NCI-H146 (cell line): ENCODE measurements at regions not wholly inside any gene's neighbourhood (a gene's known extent, or its start where the extent isn't known, plus 50 kb on each side); places are given as distances from the start of the nearest gene placed in this dataset.

Experiments used
- DNase-seq: peaks from one replicate; lab custom pipeline; 2025; lab: John Stamatoyannopoulos, UW

DNA sequence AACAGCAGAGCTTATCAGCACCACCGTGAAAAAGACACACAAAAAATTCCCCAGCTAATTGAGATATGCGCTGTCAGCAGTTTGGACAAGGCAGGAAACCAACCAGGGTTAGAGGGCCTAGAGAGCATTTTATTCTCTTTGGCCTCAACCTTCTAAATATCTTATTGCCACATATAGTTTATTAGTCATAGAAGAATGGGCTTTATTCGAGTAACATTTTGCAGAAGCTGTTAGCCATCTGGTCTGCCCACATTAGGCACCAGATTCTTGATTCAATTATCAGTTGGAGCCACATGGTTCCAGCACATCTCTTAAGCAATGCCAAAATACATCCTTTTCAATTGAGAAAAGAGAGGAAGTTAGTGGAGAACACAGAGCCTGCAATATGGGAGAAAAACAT lies 109.9 kb upstream of the CXADR start:
- DNase-seq = no peak

DNA sequence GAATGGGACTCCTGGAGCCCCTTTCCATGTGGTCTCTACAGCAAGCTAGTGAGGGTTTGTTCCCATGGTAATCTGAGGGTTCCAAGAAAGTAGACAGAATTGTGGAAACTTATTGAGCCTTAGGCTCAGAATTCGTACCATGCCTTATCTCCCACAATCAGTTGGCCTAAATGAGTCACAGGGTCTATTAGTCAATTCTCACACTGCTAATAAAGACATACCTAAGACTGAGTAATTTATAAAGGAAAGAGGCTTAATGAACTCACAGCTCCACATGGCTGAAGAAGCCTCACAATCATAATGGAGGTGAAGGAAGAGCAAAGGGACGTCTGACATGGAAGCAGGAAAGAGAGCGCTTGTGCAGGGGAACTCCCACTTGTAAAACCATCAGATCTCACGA lies 106.6 kb upstream of the CXADR start:
- no peak for DNase-seq

GRCh38 chr21:17414766-17415165 lies 98.1 kb upstream of the CXADR start:
- DNase-seq = no peak

- no peak for DNase-seq
Observed at GRCh38 chr21:17416139-17416538, 96.7 kb upstream of the CXADR start.

GRCh38 chr21:17422931-17423330 lies 89.9 kb upstream of the CXADR start:
- no peak for DNase-seq

DNA sequence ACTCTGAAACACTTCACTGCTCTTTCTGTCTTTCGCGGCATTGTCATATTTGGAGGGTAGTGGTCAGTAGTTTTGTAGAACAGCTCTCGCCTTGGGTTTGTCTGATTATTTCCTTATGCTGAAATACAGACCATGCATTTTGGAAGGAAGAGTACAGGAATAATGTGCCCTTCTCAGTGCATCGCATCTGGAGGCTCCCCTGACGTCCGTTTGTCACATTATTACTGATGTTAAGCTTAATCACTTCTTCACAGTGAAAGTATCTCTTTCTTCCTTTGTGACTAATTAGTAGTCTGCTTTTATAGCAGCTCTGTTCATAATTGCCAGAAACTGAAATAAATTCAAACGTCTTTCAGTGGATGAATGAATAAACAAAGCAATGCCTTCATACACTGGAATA lies 85.7 kb upstream of the CXADR start:
- DNase-seq = no peak

DNA sequence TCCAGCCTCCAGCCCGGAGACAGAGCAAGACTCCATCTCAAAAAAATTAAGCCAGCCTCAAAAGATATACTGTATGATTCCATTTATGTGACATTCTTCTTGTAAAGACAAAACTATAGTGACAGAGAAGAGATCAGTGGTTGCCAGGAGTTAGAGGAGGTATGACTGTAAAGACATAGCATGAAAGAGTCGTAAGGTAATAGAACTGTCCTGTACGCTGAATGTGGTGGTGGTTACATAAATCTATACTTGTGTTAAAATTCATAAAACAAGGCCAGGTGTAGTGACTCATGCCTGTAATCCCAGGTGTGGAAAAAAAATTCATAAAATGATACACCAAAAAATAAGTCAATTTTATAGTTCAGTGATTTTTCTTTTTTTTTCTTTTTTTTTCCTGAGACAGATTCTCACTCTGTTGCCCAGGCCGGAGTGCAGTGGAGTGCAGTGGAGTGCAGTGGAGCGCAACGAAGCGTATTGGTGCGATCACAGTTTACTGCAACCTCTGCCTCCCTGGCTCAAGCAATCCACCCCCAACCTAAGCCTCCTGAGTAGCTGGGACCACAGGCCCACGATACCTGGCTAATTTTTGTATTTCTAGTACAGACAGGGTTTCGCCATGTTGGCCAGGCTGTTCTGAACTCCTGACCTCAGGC lies 84.9 kb upstream of the CXADR start:
- no peak for DNase-seq

GRCh38 chr21:17428484-17428869 lies 84.4 kb upstream of the CXADR start:
- DNase-seq = no peak

DNA sequence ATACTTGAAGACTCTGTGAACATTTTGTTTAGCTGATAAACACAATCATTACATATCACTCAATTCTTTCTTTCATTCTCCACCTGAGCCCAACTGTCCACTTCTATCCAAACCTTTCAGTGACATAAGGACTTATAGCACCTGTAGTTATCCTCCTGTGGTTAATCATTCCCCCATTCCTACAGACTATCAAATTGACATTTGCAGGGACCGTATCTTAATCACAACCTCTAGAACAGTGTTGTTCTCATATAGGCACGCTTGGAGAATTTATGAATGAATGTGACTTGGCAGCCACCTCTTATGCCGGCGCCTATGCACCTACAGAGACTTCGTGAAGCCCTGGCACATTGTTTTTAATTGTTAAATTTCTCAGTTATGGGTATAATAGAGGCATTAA lies 83.9 kb upstream of the CXADR start:
- no peak for DNase-seq

GRCh38 chr21:17429936-17430335 lies 82.9 kb upstream of the CXADR start:
- DNase-seq = no peak

GRCh38 chr21:17432732-17433057 lies 80.1 kb upstream of the CXADR start:
- no peak for DNase-seq

DNA sequence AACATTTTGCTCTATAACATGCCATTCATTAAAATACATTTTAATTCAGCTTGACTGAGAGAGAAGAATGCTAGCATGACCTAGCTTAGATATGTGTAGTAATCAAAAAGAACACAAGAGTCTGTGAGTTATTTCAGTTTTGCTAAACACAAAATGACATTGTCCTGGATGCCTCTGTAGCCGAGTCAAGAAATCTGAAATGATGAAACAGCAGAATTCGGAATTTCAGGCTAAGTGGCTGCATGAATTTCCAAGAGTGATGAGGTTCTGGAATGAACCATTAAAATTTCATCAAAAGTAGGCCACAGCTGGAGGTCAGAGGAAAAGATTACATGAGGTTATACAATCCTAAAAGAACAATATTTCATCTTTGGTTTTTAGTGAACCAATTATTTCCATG lies 79.1 kb upstream of the CXADR start:
- no peak for DNase-seq

DNA sequence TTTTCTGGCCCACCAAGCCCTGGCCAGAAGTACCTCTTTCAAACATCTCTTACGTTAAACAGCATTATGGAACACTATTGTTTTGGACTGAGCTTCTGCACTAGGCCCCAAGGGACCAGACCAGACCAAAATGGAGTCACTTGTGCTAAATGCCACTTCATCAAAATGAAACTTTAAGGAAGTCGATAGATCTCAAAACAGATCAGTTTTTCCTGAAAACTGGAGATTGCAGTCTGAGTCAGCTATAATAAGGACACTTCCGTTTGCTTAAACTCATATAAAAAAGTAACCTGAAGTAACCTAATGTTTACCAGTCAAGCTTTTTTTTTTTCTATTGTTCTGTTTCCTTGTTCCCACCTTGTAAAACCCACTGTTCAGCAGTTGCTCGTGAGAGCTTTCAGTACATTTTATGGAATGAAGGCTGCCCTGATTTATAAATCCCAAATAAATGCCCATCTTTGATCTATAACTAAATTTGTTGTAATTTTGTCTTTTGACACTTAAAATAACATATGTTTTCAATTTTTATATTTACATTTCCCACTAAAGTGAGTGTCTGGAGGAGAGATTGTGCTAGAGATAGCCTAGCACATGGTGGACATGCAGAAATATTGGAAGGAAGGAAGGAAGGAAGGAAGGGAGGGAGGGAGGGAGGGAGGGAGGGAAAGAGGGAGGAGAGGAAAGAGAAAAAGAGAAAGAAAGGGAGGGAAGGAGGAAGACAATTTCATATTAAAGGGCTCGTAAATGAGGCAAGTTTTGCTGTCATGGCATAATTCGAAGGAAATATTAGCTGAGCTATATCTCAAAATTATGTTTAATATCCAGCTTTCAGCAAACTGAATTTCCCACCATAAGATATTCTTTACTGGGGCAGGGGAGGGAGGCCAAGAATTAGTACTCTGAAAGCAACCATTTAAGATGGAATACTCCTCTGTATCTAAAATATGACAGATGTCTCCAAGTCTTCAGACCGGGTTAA lies 77.0 kb upstream of the CXADR start:
- DNase-seq = no peak

DNA sequence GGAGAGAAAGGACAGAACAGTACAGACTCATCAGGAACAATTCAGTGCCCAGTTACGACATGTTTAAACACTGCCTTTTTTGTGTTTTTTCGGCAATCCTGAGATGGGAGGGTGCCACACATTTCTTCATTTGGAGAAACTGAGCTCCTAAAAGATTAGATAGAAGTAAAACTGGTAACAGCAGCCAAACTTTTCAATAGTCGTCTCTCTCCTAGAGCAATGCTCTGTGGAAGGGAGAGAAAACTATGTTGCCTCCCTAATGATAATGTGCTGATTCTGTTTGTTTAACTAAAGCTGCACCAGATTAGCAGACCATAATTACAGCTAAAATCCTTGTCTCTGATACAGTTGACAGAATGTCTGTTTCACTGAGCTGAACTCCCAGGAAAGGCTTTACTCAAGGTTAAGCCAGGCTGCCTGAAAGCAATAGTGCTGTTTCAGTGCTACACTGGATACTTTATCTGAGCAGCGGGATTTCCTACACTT lies 76.2 kb upstream of the CXADR start:
- DNase-seq = no peak

GRCh38 chr21:17438635-17439034 lies 74.2 kb upstream of the CXADR start:
- DNase-seq = no peak

GRCh38 chr21:17440969-17441368 lies 71.9 kb upstream of the CXADR start:
- DNase-seq = no peak

DNA sequence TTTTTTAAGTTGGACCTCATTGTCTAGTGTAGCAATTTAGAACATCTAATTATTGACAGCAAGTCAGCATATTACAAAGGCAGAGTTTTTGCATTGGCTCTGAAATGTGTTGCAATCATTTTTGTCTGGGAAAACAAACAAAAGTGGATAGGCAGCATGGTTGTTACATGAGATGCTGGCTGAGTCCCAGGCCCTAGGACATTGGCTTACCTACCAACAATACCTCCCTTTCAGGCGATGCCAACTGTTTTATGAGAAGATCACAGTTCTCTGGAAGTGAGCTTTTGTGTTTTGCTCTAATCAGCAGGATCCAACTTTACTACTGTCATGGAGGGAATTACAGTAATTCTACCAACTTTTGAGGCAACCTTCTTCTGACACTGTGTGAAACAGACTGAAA lies 71.5 kb upstream of the CXADR start:
- no peak for DNase-seq

GRCh38 chr21:17442165-17442564 lies 70.7 kb upstream of the CXADR start:
- no peak for DNase-seq

GRCh38 chr21:17444828-17445227 lies 68.0 kb upstream of the CXADR start:
- no peak for DNase-seq

DNA sequence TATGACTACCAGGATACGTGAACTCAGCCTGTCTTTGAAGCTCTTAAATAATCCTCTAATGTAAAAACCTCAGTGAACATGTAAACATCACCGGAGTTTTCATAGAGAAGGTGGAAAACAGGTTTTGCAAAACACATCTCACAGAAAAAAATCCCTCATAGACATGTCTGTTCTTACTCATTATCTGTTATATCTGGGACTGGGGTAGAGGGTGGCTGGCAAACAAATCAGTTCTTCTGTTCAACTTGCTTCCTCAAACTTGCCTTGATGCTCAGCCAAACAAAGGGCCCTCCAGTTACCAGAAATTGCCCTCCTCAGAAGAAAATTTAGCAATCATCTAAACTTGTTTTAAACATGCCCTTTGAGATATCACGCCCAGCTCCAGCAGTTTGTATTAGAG lies 66.1 kb upstream of the CXADR start:
- DNase-seq = no peak

DNA sequence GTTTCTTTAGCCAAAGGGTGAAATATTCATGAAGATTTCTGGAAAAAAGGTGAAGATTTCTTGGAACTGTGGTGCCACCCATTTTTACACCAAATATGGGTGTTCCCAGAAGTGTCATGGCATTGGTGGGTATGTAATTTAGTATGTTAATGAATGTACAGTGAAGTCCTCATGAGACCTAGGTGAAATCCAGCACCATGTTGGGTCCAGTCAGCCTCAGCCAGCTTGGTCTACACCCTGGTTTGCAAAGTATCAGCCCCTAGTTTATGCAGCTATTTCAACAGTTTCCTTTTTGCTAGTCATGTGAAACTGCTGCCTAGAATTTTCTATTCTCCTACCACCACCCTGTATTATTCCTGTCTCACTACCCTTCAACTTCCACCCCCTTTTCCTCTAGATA lies 63.1 kb upstream of the CXADR start:
- DNase-seq = no peak

- no peak for DNase-seq
Observed at GRCh38 chr21:17451364-17451891, 61.4 kb upstream of the CXADR start.

GRCh38 chr21:17454315-17455027 lies 58.4 kb upstream of the CXADR start:
- DNase-seq = peak; percentile 43
